ENCODE measurements at regions not wholly inside any gene's neighbourhood (a gene's known extent, or its start where the extent isn't known, plus 50 kb on each side); places are given as distances from the start of the nearest gene placed in this dataset.

DNA sequence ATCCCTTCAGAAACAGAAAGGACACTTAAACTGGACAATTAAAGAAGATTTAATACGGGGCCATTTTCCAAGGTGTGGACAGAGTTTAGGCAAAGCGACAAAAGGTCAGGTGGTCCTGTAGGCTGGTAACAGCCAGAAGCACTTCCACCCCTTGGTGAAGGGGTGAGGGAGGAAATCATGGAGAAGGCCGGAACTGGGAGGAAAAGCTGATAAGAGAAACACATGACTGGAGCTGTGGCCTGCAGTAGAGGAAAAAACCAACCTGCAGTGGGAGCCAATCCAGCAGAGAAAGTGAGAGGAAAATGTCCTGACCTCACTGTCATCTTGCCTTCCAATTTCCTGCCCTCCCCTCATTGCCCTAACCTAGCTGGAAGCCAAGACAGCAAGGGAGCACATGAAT is 249.8 kb downstream of the LMO4 start:
- in situ Hi-C loops (cut with HindIII; ENCODE audit: low pct_unique_long_range_greater_than_20kb, low sequenced_read_pairs), result no loop called here
- no peak for DNase-seq (ENCODE audit: low read depth, low spot score)

DNA sequence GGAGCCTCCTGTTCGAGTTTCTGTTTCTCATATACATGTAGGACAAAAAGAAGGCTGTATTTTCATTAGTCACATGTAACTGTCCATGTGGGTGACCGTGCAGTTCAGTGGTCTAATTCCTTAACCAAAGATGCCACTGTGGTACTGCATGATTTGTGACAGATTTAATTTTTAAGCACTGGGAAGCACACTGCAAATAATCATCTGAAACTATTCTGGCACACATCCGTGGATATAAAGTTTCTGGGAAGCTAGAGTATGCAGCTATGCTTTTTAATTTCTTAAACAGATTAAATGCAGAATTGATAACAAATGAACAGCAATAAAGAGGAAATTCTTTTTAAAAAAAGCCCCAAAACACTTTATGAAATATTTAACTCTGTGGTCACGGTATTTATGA is 254.8 kb downstream of the LMO4 start:
- no peak for DNase-seq (ENCODE audit: low read depth, low spot score)
- in situ Hi-C loops (cut with HindIII; ENCODE audit: low pct_unique_long_range_greater_than_20kb, low sequenced_read_pairs), result no loop called here

DNA sequence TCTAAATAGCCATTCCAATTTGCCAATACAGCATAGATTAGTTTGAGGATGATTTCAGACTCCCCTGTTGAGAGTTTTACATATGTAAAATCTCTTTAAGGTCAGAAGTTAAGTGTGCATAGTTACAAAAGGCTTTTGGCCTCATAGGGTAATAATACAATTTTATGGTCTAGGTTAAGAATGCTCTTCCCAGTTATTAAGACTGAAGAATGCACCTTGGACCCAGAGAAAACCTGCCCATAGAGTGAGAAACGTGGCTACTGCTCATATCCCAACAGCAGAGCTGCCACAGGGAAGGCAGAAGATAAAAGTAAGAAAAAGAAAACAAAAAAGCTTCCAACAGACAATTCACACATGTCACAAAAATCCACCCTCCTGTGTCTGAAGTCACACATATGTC is 255.9 kb downstream of the LMO4 start:
- no peak for DNase-seq (ENCODE audit: low read depth, low spot score)
- in situ Hi-C loops (cut with HindIII; ENCODE audit: low pct_unique_long_range_greater_than_20kb, low sequenced_read_pairs), result no loop called here

DNA sequence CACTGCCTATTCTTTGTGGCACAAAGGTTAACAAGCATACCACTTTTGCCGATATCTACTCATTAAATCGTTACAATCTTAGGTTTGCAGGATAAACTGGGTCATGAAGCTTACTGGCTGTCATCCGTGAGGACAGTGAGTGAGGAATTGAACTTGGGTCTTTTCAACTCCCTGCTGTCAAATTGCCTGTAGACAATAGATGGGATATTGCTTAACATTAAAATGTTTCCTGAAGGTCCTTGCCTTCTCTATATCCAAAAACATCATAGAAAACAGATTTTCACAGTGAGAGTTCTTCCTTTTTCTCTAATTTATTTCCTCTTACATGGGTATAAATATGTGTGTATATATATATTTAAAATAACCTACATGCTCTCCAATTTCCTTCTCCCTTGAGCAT is 257.8 kb downstream of the LMO4 start:
- in situ Hi-C loops (cut with HindIII; ENCODE audit: low pct_unique_long_range_greater_than_20kb, low sequenced_read_pairs), result no loop called here
- DNase-seq (ENCODE audit: low read depth, low spot score), result no peak

DNA sequence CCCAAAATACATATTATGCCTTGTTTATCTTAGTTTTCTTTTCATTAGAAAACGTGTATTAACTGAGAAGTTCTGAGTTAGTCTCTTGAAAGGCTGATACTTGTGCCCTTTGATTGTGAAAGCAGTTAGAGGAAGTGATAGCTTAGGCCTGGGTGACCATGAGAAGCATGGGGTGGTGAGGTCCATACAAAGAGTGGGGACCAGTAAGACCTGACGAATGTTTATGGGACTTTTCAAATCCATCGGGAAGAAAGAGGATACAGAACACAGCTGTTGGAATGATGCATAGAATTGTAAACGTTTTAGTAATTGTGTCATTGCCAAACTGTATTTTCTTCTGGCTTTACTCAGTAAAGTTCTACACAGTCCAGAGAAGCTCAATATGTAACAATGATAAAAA is 259.8 kb downstream of the LMO4 start:
- in situ Hi-C loops (cut with HindIII; ENCODE audit: low pct_unique_long_range_greater_than_20kb, low sequenced_read_pairs), result no loop called here
- DNase-seq (ENCODE audit: low read depth, low spot score), result no peak

DNA sequence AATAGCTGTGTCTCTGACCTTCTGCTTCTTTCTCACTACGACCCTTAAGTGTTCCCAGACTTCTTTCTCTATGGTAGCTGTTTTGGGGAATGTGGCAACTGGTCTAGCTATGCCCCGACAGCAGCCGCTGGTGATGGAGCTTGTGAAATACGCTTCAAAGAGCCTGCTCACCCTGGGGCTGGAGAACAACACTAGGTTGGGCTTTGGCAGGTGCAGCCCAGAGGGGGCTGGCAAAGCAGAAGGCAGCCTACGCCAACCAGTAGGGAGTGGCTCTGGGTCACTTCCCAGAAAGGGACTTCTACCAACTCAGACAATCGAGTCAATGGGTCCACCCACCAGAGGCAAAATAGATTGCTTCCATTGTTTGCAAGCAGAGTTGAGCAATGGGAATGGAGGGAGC is 262.8 kb downstream of the LMO4 start:
- DNase-seq (ENCODE audit: low read depth, low spot score), result no peak
- in situ Hi-C loops (cut with HindIII; ENCODE audit: low pct_unique_long_range_greater_than_20kb, low sequenced_read_pairs), result no loop called here

DNA sequence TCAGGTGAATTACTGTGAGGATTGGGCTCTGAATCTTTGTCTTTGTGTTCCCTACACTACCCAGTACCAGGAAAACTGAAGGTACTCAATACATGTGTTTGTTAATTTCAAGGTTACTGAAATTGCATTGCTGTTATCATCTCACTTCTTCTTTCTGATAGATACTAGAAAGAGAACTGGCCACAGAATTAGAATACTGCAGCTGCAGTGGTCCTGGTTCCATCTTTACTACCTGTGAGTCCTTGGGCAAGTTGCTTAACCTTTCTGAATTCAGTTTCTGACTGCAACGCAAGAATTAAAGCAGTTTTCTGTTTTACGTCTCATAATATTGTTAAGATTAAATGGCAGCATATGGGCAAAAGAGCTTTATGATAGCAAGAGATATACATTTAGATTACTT is 263.5 kb downstream of the LMO4 start:
- in situ Hi-C loops (cut with HindIII; ENCODE audit: low pct_unique_long_range_greater_than_20kb, low sequenced_read_pairs), result no loop called here
- no peak for DNase-seq (ENCODE audit: low read depth, low spot score)

DNA sequence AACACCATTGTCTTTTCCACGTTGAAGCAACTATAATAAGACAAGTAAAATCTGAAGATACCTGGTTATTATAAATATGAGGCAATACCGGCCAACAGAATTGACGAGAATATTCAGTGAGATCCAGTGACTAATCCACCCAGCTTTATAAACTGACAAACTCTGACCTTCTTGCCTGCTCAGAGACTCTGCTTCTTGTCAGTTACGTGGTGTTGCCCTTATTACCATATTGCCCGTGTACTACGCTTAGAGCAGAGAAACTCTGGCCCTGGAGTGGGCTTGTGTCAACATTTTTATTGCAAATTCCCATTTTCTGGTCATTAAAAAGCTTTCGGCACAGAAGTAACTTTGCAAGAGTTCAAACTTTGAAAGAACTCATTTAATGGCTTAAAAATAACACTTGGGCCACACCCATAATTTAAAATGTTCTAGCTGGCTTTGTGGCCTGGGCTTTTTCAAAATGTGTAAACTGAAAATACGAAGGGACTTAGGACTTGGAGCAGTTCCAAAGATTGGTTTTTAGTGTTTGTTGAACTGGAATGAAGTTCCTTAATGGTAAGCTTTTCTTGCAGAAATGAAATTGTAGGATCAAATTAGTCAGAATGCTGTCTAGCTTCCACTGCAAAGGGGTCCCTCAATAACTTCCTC is 266.2 kb downstream of the LMO4 start:
- no peak for DNase-seq (ENCODE audit: low read depth, low spot score)
- in situ Hi-C loops (cut with HindIII; ENCODE audit: low pct_unique_long_range_greater_than_20kb, low sequenced_read_pairs), result no loop called here

DNA sequence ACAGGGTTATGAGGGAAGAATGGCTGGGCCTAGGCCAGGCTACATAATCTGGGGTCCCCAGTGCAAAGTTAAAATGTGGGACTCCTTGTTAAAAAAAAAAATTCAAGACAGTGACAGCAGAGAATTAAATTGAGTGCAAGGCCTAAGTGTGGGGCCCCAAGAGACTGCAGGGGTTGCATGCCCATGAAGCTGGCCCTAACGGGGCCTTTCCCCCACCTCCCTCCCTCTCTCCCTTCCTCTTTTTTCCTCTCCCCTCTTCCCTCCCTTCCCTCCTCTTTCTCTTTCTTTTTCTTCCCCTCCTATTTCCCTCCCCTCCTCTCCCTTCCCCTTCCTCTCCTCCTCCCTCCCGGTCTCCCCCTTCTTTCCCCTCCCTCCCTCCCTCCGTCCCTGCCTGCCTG is 266.7 kb downstream of the LMO4 start:
- in situ Hi-C loops (cut with HindIII; ENCODE audit: low pct_unique_long_range_greater_than_20kb, low sequenced_read_pairs), result no loop called here
- DNase-seq (ENCODE audit: low read depth, low spot score), result no peak

DNA sequence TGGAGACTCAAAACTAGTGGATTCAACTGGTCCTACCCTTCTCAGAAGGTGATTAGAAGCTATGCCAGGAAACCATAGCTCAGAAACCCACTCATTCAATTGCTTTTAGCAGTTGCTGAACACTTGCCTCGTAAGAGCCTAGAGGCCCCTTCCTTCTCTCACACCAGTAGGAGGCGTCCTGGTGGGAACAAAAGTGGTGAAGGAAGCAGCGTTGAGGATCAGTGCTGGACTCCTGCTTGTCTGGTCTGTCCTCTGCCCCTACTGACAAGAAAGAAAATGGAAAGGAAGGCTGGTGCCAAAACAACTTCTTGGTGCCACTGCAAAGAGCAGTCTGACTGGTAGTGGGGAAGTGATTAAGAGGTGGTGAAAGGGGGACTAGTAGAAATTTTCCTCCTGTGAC is 269.7 kb downstream of the LMO4 start:
- DNase-seq (ENCODE audit: low read depth, low spot score), result peak; percentile 68
- in situ Hi-C loops (cut with HindIII; ENCODE audit: low pct_unique_long_range_greater_than_20kb, low sequenced_read_pairs), result no loop called here

DNA sequence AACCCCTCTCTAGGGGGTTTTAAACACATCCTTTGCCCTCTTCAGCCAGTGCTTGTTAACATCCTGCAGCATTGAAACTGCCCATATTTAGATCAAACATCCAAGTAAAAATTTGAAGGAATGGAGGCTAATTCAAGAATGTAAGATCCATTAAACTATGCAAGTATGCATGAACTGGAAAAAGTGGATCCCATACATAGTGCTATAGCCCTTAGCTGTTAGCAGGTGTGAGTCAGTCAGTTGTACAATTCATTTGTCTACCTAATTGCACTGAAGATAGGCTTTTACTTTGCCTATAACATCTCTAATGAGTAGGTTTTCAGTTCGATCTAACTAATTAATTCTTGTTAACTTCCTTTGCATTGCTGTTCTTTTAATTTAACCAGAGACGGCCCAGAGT is 270.9 kb downstream of the LMO4 start:
- in situ Hi-C loops (cut with HindIII; ENCODE audit: low pct_unique_long_range_greater_than_20kb, low sequenced_read_pairs), result no loop called here
- no peak for DNase-seq (ENCODE audit: low read depth, low spot score)

DNA sequence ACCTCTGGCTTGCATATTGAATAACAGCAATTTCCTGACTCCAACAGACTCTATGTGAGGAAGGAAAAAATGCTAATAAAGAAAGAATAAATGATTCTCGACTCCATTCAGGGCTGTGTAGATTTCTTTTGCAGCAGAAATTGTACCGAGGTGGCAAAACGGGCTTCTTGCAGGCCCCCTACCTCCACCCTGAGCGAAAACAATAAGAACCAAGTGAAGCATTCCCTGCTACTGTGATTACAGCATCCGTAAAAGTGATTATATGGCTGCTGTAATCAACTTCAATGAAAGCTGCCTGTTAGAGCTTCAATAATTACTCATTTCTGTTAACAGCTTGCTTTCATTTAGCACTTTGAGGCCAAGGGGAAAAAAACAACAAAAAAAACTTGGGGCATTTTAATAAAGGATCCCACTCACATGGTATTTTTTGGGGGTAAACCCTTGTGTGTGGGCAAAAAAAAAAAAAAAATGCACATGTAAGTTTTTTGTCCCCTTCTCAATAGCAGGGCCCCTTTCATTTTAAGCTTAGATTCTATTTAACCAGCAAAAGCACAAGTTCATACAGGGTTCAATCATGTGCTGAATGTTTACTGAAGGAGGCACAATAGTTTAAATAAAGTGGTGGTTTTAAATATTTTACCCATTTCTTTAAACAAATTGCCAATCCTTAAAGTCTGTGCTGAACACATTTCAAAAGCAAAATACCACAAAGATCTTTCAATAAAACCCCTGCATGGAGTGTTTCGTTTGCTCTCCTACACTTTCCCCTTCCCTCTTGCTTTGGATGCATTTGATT is 271.6 kb downstream of the LMO4 start:
- DNase-seq (ENCODE audit: low read depth, low spot score), result no peak
- in situ Hi-C loops (cut with HindIII; ENCODE audit: low pct_unique_long_range_greater_than_20kb, low sequenced_read_pairs), result no loop called here

DNA sequence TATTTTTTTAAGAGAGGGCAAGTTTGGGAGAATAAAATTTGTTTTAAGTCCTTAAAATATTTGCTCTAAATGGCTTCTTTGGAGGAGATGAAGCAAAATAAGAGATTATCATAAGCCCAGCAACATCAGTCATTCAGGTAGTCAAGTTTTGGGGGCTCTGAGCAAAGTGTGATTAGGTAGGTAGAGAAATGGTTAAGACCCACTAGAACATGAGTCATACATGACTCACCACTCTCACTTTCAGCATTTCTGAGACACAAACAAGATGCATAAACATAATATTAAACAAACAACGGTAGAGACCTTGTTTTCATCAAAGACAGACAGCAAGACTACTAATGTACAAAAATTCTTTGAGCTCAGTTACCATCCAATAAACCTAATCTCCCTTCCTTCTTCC is 272.2 kb downstream of the LMO4 start:
- no peak for DNase-seq (ENCODE audit: low read depth, low spot score)
- in situ Hi-C loops (cut with HindIII; ENCODE audit: low pct_unique_long_range_greater_than_20kb, low sequenced_read_pairs), result no loop called here

DNA sequence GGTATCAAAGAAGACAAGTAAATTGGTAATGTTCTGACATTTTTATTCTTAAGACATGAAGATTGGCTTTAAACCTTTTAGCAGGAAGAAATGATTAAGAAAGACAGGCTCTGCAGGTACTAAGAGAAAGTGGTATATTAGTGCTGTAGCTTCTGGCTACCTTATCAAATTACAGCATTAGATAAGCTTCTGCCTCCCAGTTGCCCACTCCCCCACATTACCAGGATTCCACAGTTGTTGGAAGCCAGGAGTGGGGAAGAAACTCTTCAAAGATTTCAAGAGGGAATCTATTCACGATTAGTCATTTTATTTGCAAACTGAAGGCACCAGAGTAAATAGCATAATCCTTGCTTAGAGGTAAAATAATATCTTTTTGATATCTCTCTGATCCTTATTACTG is 274.9 kb downstream of the LMO4 start:
- in situ Hi-C loops (cut with HindIII; ENCODE audit: low pct_unique_long_range_greater_than_20kb, low sequenced_read_pairs), result no loop called here
- DNase-seq (ENCODE audit: low read depth, low spot score), result no peak

DNA sequence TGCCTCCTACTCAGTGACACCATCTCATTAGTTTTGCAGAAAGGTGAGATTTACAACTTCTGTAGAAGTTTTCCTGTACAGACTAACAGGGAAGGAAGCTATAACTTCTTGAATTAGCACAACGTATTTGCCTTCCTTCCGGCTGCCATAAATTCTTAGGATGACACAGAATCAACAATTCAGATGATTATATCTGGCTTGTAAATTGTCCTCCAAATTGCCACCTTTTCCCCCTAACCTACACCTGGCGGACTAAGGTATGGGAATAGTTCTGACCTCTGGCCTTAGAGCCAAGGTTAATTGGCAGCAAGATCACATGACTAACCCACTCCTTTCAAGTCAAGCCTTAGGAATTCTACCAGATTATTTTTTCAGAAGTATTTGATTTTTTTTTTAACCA is 284.3 kb downstream of the LMO4 start:
- DNase-seq (ENCODE audit: low read depth, low spot score), result no peak
- in situ Hi-C loops (cut with HindIII; ENCODE audit: low pct_unique_long_range_greater_than_20kb, low sequenced_read_pairs), result no loop called here

DNA sequence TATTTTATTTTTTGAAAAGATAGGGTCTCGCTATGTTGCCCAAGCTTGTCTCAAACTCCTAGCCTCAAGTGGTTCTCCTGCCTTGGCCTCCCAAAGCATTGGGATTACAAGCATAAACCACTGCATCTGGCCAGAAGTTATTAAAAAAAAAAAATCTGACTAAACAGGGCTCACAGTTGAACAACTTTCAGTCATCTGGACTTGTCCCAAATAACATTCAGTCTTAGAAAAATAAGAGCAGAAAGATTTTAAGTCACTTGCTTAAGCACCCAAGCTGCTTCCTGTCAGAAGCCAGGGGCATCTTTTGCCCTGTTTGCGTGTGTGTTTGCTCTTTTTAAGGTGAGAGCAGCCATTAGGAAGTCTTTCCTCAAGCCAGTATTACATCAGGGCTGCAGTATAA is 286.8 kb downstream of the LMO4 start:
- DNase-seq (ENCODE audit: low read depth, low spot score), result no peak
- in situ Hi-C loops (cut with HindIII; ENCODE audit: low pct_unique_long_range_greater_than_20kb, low sequenced_read_pairs), result no loop called here

DNA sequence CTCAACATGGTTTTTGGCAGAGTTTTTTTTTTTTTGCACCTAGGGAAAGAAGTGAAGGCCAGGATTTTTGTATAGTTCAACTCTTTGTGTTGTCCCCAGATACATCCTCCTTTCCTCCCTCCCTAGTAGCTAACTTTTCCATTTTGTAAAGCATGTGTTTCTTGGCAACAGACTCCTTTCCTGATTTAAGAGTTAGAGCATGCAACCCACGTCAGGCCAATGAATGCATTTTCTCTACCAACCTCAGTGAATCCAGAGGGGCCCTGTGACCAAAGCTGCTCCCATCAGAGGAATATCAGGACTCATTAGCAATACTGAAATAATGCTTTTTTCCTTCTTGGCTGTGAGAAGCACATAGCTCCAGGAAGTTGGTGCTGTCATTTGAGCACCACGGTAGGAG is 287.2 kb downstream of the LMO4 start:
- in situ Hi-C loops (cut with HindIII; ENCODE audit: low pct_unique_long_range_greater_than_20kb, low sequenced_read_pairs), result no loop called here

DNA sequence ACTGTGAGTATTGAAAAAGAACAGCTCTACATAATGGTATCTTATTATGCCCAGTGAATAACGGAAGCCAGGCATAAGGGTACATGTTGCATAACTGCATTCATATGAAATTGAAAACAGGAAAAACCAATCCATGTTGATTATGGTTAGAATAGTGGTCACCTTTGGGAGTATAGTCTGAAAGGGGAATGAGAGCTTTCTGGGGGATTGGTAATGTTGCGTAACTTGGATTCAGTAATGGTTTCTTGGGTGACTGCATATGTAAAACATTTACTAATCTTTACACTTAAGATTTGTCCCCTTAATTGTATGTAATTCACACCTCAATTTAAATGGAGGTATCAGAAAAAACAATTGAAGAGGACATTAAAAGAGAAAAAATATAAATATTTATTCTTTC is 292.1 kb downstream of the LMO4 start:
- in situ Hi-C loops (cut with HindIII; ENCODE audit: low pct_unique_long_range_greater_than_20kb, low sequenced_read_pairs), result no loop called here
- no peak for DNase-seq (ENCODE audit: low read depth, low spot score)

More for the DNA sequence above, 287.2 kb downstream of the LMO4 start:
- no peak for DNase-seq (ENCODE audit: low read depth, low spot score)

DNA sequence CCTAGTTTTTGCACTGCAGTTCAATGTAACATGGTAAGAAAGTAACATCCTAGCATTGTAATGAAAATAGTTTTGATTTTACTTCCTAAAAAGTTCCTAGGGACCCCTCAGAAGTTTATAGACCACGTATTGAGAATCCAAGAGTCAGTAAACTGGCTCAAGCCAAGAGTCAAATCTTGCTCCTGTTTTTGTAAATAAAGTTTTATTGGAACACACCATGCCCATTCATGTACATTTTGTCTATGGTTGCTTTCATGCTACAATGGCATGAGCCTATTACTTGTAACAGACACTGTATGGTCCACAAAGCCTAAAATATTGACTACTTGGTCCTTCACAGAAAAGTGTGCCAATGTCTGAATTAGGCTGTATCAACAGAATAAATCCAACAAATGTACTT is 301.0 kb downstream of the LMO4 start:
- DNase-seq (ENCODE audit: low read depth, low spot score), result no peak
- in situ Hi-C loops (cut with HindIII; ENCODE audit: low pct_unique_long_range_greater_than_20kb, low sequenced_read_pairs), result no loop called here

Measured in SK-MEL-5 (cell line).